T47D (cell line): ENCODE measurements at regions not wholly inside any gene's neighbourhood (a gene's known extent, or its start where the extent isn't known, plus 50 kb on each side); places are given as distances from the start of the nearest gene placed in this dataset.
"Not testable (repeated sequence)": the region's sequence is repeated elsewhere in the genome, so short reads cannot be mapped to it uniquely, and the experiment has no call there.

Source experiments
- DNase-seq, 2 experiments: peaks; one replicate each; pipeline versions ENCODE4 v3.0.0 to v3.0.0-alpha.2; 2011 to 2012; ENCODE audit warnings: low read depth in 1 of 2, low spot score in 1 of 2
- JUND ChIP-seq: IDR thresholded peaks from 2 replicates; pipeline ENCODE4 v1.6.1; 2012; ENCODE audit warnings: low read depth
- in situ Hi-C: cut with HindIII; loops from 2 replicates; pipeline ENCODE4 v1.10.0; 2016; ENCODE audit warnings: low sequenced_read_pairs, low pct_unique_long_range_greater_than_20kb

- DNase-seq: no peak
- in situ Hi-C loops: no loop called here
- no peak for TF ChIP-seq JUND
Observed at GRCh38 chr2:114123925-114124324, 234.0 kb downstream of the ACTR3 start.

- TF ChIP-seq JUND: no peak
- in situ Hi-C loops: no loop called here
- DNase-seq: no peak
Observed at GRCh38 chr2:114127372-114127771, 237.5 kb downstream of the ACTR3 start.

- TF ChIP-seq JUND: no peak
- in situ Hi-C loops: no loop called here
- DNase-seq: no peak
Observed at GRCh38 chr2:114128263-114128662, 238.4 kb downstream of the ACTR3 start.

- no peak for DNase-seq
- no peak for TF ChIP-seq JUND
- in situ Hi-C loops: no loop called here
Observed at GRCh38 chr2:114128725-114129124, 238.8 kb downstream of the ACTR3 start.

- DNase-seq, in situ Hi-C loops: not testable (repeated sequence)
Observed at GRCh38 chr2:114132050-114132449, 242.2 kb downstream of the ACTR3 start.

GRCh38 chr2:114134146-114134545, 244.3 kb downstream of the ACTR3 start:
- TF ChIP-seq JUND: no peak
- no peak for DNase-seq
- in situ Hi-C loops: no loop called here

GRCh38 chr2:114139542-114139941, 249.7 kb downstream of the ACTR3 start:
- no peak for TF ChIP-seq JUND

GRCh38 chr2:114156366-114157056, 266.6 kb downstream of the ACTR3 start:
- in situ Hi-C loops: no loop called here
- no peak for TF ChIP-seq JUND
- DNase-seq: no peak

More at GRCh38 chr2:114139542-114139941, 249.7 kb downstream of the ACTR3 start:
- DNase-seq: no peak
- in situ Hi-C loops: no loop called here

GRCh38 chr2:114157057-114157385, 267.1 kb downstream of the ACTR3 start:
- no peak for TF ChIP-seq JUND
- in situ Hi-C loops: no loop called here
- DNase-seq: no peak

GRCh38 chr2:114160263-114160981, 270.5 kb downstream of the ACTR3 start:
- TF ChIP-seq JUND: no peak
- DNase-seq: no peak
- in situ Hi-C loops: no loop called here

GRCh38 chr2:114161371-114161770, 271.5 kb downstream of the ACTR3 start:
- in situ Hi-C loops: no loop called here
- no peak for DNase-seq
- no peak for TF ChIP-seq JUND

- no peak for DNase-seq
- in situ Hi-C loops: no loop called here
- no peak for TF ChIP-seq JUND
Observed at GRCh38 chr2:114167799-114168198, 274.6 kb upstream of the DPP10 start.

- no peak for TF ChIP-seq JUND
- no peak for DNase-seq
- in situ Hi-C loops: no loop called here
Observed at GRCh38 chr2:114170070-114170469, 272.4 kb upstream of the DPP10 start.

- in situ Hi-C loops: no loop called here
- DNase-seq: no peak
- TF ChIP-seq JUND: no peak
Observed at GRCh38 chr2:114175507-114175906, 266.9 kb upstream of the DPP10 start.
